Hindlimb muscle (tissue), 1 donor: ENCODE measurements at regions not wholly inside any gene's neighbourhood (a gene's known extent, or its start where the extent isn't known, plus 50 kb on each side); places are given as distances from the start of the nearest gene placed in this dataset.
"Not testable (repeated sequence)": the region's sequence is repeated elsewhere in the genome, so short reads cannot be mapped to it uniquely, and the experiment has no call there.

Experiments
- DNase-seq: peaks from one replicate; pipeline ENCODE4 v3.0.0-alpha.2; 2013

- no peak for DNase-seq
These were observed 50.6 kb upstream of the EHBP1 start for GRCh38 chr2:62654876-62655359.

GRCh38 chr2:62654423-62654791 lies 51.1 kb upstream of the EHBP1 start:
- no peak for DNase-seq

GRCh38 chr2:62653582-62654422 lies 51.7 kb upstream of the EHBP1 start:
- no peak for DNase-seq

- DNase-seq = not testable (repeated sequence)
These were observed 56.4 kb upstream of the EHBP1 start for GRCh38 chr2:62649087-62649486.

- DNase-seq = no peak
These were observed 62.4 kb upstream of the EHBP1 start for GRCh38 chr2:62643100-62643471.

GRCh38 chr2:62642429-62643099 lies 62.9 kb upstream of the EHBP1 start:
- DNase-seq = no peak

- no peak for DNase-seq
These were observed 63.6 kb upstream of the EHBP1 start for GRCh38 chr2:62641936-62642335.

GRCh38 chr2:62641410-62641843 lies 64.1 kb upstream of the EHBP1 start:
- DNase-seq = no peak

- no peak for DNase-seq
These were observed 74.1 kb upstream of the EHBP1 start for GRCh38 chr2:62631160-62632085.

- not testable (repeated sequence) for DNase-seq
These were observed 75.3 kb upstream of the EHBP1 start for GRCh38 chr2:62630206-62630605.

- DNase-seq = not testable (repeated sequence)
These were observed 76.2 kb upstream of the EHBP1 start for GRCh38 chr2:62629310-62629709.

GRCh38 chr2:62627667-62628066 lies 77.8 kb upstream of the EHBP1 start:
- no peak for DNase-seq

- no peak for DNase-seq
These were observed 80.7 kb upstream of the EHBP1 start for GRCh38 chr2:62624855-62625254.

- not testable (repeated sequence) for DNase-seq
These were observed 89.0 kb upstream of the EHBP1 start for GRCh38 chr2:62616486-62616885.

GRCh38 chr2:62611854-62612253 lies 93.7 kb upstream of the EHBP1 start:
- no peak for DNase-seq

- DNase-seq = not testable (repeated sequence)
These were observed 99.5 kb upstream of the TMEM17 start for GRCh38 chr2:62605471-62605870.

- no peak for DNase-seq
These were observed 98.3 kb upstream of the TMEM17 start for GRCh38 chr2:62604336-62604735.

GRCh38 chr2:62603154-62603712 lies 97.2 kb upstream of the TMEM17 start:
- no peak for DNase-seq

- not testable (repeated sequence) for DNase-seq
These were observed 93.8 kb upstream of the TMEM17 start for GRCh38 chr2:62599674-62600410.

- DNase-seq = no peak
These were observed 91.3 kb upstream of the TMEM17 start for GRCh38 chr2:62597323-62597722.

GRCh38 chr2:62596061-62596921 lies 90.3 kb upstream of the TMEM17 start:
- peak; percentile 69 for DNase-seq
